K562 (cell line): ENCODE measurements at regions not wholly inside any gene's neighbourhood (a gene's known extent, or its start where the extent isn't known, plus 50 kb on each side); places are given as distances from the start of the nearest gene placed in this dataset.

Experiments used
- ATAC-seq: fragments of 200-7000 bp; cut with Tn5 transposase; 3 replicates; pipeline ENCODE4 v1.9.1; 2020; ENCODE audit warnings: moderate library complexity
- BruUV-seq: library from RNA; stranded (reverse); fragments of 400-500 nt; replicated peaks from 2 replicates; lab custom pipeline; 2021; lab: Mats Ljungman, UMichigan
- CTCF ChIA-PET: fragments of 300-600 bp; formaldehyde crosslinking; extraction: SDS; loops from one replicate; lab custom pipeline; 2021; ENCODE audit warnings: low intra/inter-chr PET ratio; lab: Yijun Ruan, JAX
- POLR2A ChIA-PET: fragments of 300-600, 350-650 bp; sonication (Branson Sonifier 250); formaldehyde crosslinking; extraction: SDS; loops from one replicate; lab custom pipeline; 2021; ENCODE audit warnings: antibody characterized with exemption, inconsistent platforms; lab: Yijun Ruan, JAX
- DNase-seq, 4 experiments: peaks; one replicate each; pipeline versions ENCODE4 v3.0.0 to v3.0.0-alpha.2; 2011 to 2018; ENCODE audit warnings: low spot score in 3 of 4, mixed read lengths in 3 of 4; ENCODE audit errors: extremely low read depth in 1 of 4
- FAIRE-seq: peaks from 2 replicates; lab custom pipeline; 2011; peaks lifted over from hg19 to GRCh38; lab: Jason Lieb, UNC
- H2AFZ ChIP-seq: 2 replicates; pipeline ENCODE4 v1.6.0; 2011; ENCODE audit warnings: low read depth, low read length, control low read depth, inconsistent platforms
- H3K27ac ChIP-seq: fragments of 200-600 bp; 3 replicates; pipeline ENCODE4 v1.8.0; 2011; ENCODE audit warnings: low read depth, mild to moderate bottlenecking, control low read depth, inconsistent platforms, low read length, moderate library complexity, mixed read lengths; ENCODE audit errors: extremely low read depth
- H3K27me3 ChIP-seq, 2 experiments: fragments of 300-600 bp in 1 of 2; 2 replicates in 1 of 2; 3 replicates in 1 of 2; pipeline versions ENCODE4 v1.6.0 to v1.8.0; 2011; ENCODE audit warnings: inconsistent platforms in 2 of 2, low read length in 2 of 2, mild to moderate bottlenecking in 1 of 2, mixed read lengths in 1 of 2, moderate library complexity in 1 of 2; ENCODE audit not compliant: control insufficient read depth in 2 of 2, insufficient read depth in 2 of 2
- H3K36me3 ChIP-seq: fragments of 300-600 bp; 3 replicates; pipeline ENCODE4 v1.8.0; 2011; ENCODE audit warnings: mild to moderate bottlenecking, low read length, inconsistent platforms; ENCODE audit not compliant: control insufficient read depth, insufficient read depth
- H3K4me1 ChIP-seq, 2 experiments: fragments of 200-600 bp in 1 of 2; replicated peaks in 1 of 2; 2 replicates in 1 of 2; 3 replicates in 1 of 2; pipeline versions ENCODE4 v1.5.1 to v1.8.0; 2011; ENCODE audit warnings: inconsistent platforms in 2 of 2, low read length in 2 of 2, mild to moderate bottlenecking in 1 of 2, mixed read lengths in 1 of 2, moderate library complexity in 1 of 2; ENCODE audit not compliant: control insufficient read depth in 2 of 2, insufficient read depth in 2 of 2
- H3K4me2 ChIP-seq: 2 replicates; pipeline ENCODE4 v1.6.1; 2011; ENCODE audit warnings: low read length, control low read depth, inconsistent platforms, mixed read lengths; ENCODE audit not compliant: insufficient read depth
- H3K4me3 ChIP-seq: fragments of 200-600 bp; sonication (generic), shearing (Covaris generic); 2 replicates; pipeline ENCODE4 v1.5.1; 2016; ENCODE audit warnings: control low read depth, inconsistent platforms
- H3K79me2 ChIP-seq: fragments of 200-600 bp; 3 replicates; pipeline ENCODE4 v1.8.0; 2011; ENCODE audit warnings: low read length, inconsistent platforms; ENCODE audit not compliant: control insufficient read depth, insufficient read depth
- H3K9ac ChIP-seq, 2 experiments: 2 replicates each; pipeline versions ENCODE4 v1.6.0 to v1.6.1; 2011; ENCODE audit warnings: low read depth in 2 of 2, low read length in 2 of 2, control low read depth in 1 of 2, inconsistent platforms in 1 of 2, mild to moderate bottlenecking in 1 of 2, mixed read lengths in 1 of 2; ENCODE audit not compliant: insufficient read depth in 1 of 2
- H3K9me1 ChIP-seq: one replicate; pipeline ENCODE4 v1.6.0; 2011; ENCODE audit warnings: inconsistent platforms, mild to moderate bottlenecking, low read length, moderate library complexity; ENCODE audit not compliant: control insufficient read depth, insufficient read depth
- H3K9me3 ChIP-seq: replicated peaks from 2 replicates; pipeline ENCODE4 v1.5.1; 2011; ENCODE audit warnings: low read depth, low read length, inconsistent platforms; ENCODE audit not compliant: control insufficient read depth, insufficient read depth
- H4K20me1 ChIP-seq: replicated peaks from 2 replicates; pipeline ENCODE4 v1.6.1; 2011; ENCODE audit warnings: low read length, inconsistent platforms, mixed read lengths; ENCODE audit not compliant: control insufficient read depth, insufficient read depth
- L3MBTL2 ChIP-seq: fragments of 450-650 bp; IDR thresholded peaks from 2 replicates; pipeline ENCODE4 v1.6.1; 2016; ENCODE audit warnings: mild to moderate bottlenecking, moderate library complexity
- MITF ChIP-seq: IDR thresholded peaks from 2 replicates; pipeline ENCODE4 v1.6.1; 2014; ENCODE audit warnings: antibody characterized with exemption
- RBBP5 ChIP-seq: fragments of 200-600 bp; sonication (generic); IDR thresholded peaks from 2 replicates; pipeline ENCODE4 v1.6.1; 2012; ENCODE audit warnings: borderline replicate concordance, mild to moderate bottlenecking, low read length, control low read depth, inconsistent platforms; ENCODE audit not compliant: insufficient read depth, poor library complexity, severe bottlenecking
- WGBS: fragments of 100-300 bp; shearing (Covaris generic); methylation state at CpG from one replicate; pipeline ENCODE4 v1.1.6; 2016; ENCODE audit warnings: low coverage, mixed read lengths; ENCODE audit not compliant: insufficient coverage; ENCODE audit errors: missing lambda C conversion rate; 5-methylcytosine and 5-hydroxymethylcytosine counted together
- in situ Hi-C: fragments of 300-500 bp; cut with MboI; formaldehyde crosslinking; loops from 4 replicates; pipeline ENCODE4 v1.15.0; 2018; ENCODE audit warnings: inconsistent platforms, mixed read lengths
- intact Hi-C: fragments of 100-400 bp; cut with micrococcal nuclease; formaldehyde crosslinking; loops from 2 replicates; pipeline ENCODE4 v1.14.2; 2022

DNA sequence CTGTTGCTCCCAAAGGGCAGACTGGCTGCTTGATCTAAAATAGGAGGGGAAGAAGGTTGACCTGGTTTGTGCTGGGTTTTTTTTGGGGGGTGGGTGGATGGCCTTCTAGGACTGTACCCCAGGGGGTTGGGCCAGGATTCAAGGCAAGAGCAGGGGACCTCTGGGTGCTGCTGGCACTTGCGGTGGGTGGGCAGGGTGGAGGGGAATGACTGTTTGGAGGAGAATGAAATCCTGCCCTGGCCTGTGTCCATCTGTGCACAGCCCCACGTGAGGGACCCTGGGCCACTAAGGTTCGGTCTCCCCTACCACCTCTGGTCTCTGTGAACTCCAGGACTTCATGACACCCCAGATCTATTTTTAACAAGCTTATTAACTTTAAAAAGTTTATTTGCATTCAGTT is 414.2 kb downstream of the PTPRU start:
- H3K27me3 ChIP-seq, result peaks cover 4 to 6% of the 10 kb centered on the region in 2 experiments; a peak in 3 of 5 replicates
- in situ Hi-C loops, result no loop called here
- no peak overlapping the region for H2AFZ ChIP-seq
- no peak for TF ChIP-seq RBBP5
- no peak for ATAC-seq
- H4K20me1 ChIP-seq, result 0 out of 2 replicates have a peak, but pooled peaks cover 7% of the 10 kb centered on the region
- H3K36me3 ChIP-seq, result no peaks in the 10 kb centered on the region
- intact Hi-C loops, result no loop called here
- no peak overlapping the region for H3K4me2 ChIP-seq
- no peak for DNase-seq
- no peaks in the 10 kb centered on the region for H3K9me3 ChIP-seq
- POLR2A ChIA-PET, result interaction anchor here (0.8 kb wide), 1 partner anchor 58 kb away, joined by 6 read pairs; no protein-coding TSS in a partner anchor
- H3K79me2 ChIP-seq, result no peaks in the 10 kb centered on the region
- no peaks in the 10 kb centered on the region; a peak in 3 of 5 replicates for H3K4me1 ChIP-seq
- 0% methylated on average over 3 of the region's 3 CpGs for WGBS
- H3K9me1 ChIP-seq, result peaks cover 3% of the 10 kb centered on the region
- CTCF ChIA-PET, result no interaction called here
- no peak overlapping the region for H3K9ac ChIP-seq
- no peak overlapping the region for H3K4me3 ChIP-seq
- FAIRE-seq, result no peak
- BruUV-seq, result no TSS peak
- no peak overlapping the region for H3K27ac ChIP-seq

DNA sequence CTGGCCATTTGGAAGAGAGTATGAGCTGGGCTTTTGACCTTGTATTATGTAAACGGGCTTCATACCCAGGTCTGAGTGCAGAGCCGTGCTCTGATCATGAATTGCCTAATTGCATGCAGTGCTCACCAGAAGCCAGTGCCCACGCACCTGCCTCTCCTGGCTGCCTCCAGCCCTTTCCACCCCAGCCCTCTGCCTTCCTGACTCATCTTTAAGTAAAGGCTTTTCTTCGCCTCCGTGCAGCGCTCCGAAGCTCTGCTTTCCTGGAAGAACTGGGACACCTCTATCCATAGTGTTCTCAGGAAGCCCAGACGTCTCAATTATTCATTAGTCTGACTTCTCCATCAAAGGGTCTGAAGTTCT is 413.7 kb downstream of the PTPRU start:
- DNase-seq (no peak), FAIRE-seq (no peak), ATAC-seq (no peak; the same call in 2 of the 3 replicates)
- peaks cover 4 to 10% of the 10 kb centered on the region in 2 experiments; a peak in 3 of 5 replicates for H3K27me3 ChIP-seq
- peaks cover 3% of the 10 kb centered on the region for H3K9me1 ChIP-seq
- H3K4me3 ChIP-seq, result no peak overlapping the region
- no peak overlapping the region for H3K9ac ChIP-seq
- intact Hi-C loops, result no loop called here
- H3K4me2 ChIP-seq, result peak overlapping the region; percentile 17; the same call in 1 of the 2 replicates
- 0 out of 2 replicates have a peak, but pooled peaks cover 7% of the 10 kb centered on the region for H4K20me1 ChIP-seq
- ChIA-PET CTCF (no interaction called here), POLR2A (interaction anchor here (0.7 kb wide), 1 partner anchor 373 kb away, joined by 3 read pairs; no protein-coding TSS in a partner anchor)
- no TSS peak for BruUV-seq
- no peak overlapping the region for H3K27ac ChIP-seq
- WGBS, result under 1% methylated on average over 8 of the region's 8 CpGs
- in situ Hi-C loops, result no loop called here
- no peaks in the 10 kb centered on the region for H3K36me3 ChIP-seq
- no peaks in the 10 kb centered on the region for H3K9me3 ChIP-seq
- no peaks in the 10 kb centered on the region for H3K79me2 ChIP-seq
- H3K4me1 ChIP-seq, result no peaks in the 10 kb centered on the region; a peak in 3 of 5 replicates
- TF ChIP-seq MITF (no peak), L3MBTL2 (0 out of 2 replicates have a peak, but pooled peaks have one; percentile 4)
- peak overlapping the region; percentile 18; the same call in 1 of the 2 replicates for H2AFZ ChIP-seq
